ENCODE measurements at regions not wholly inside any gene's neighbourhood (a gene's known extent, or its start where the extent isn't known, plus 50 kb on each side); places are given as distances from the start of the nearest gene placed in this dataset.

DNA sequence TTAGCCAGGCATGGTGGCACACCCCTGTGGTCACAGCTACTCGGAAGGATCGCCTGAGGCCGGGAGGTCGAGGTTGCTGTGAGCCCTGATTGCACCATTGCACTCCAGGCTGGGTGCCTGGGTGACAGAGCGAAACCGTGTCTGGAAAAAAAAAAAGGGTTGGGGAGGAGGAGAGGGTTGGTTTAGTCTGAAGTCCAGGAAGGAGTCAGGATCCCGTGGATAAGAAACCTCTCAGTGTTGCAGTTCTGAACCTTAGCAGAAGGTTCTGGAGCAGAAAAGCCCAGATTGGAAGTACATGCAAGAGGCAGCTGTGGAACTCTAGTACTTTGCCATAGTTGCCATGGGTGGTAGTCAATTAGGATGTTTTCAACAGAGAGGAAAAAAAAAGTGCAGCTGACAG lies 125.2 kb upstream of the CPEB4 start:
- Mint-ChIP-seq H3K9me3 (no peaks in the 10 kb centered on the region), H3K36me3 (no peaks in the 10 kb centered on the region), H3K27ac (no peak overlapping the region), H3K4me3 (no peak overlapping the region), H3K4me1 (no peaks in the 10 kb centered on the region), H3K27me3 (no peaks in the 10 kb centered on the region)
- DNase-seq: no peak
- POLR2A ChIA-PET: no interaction called here
- no peak for ATAC-seq (ENCODE audit: low read depth)

DNA sequence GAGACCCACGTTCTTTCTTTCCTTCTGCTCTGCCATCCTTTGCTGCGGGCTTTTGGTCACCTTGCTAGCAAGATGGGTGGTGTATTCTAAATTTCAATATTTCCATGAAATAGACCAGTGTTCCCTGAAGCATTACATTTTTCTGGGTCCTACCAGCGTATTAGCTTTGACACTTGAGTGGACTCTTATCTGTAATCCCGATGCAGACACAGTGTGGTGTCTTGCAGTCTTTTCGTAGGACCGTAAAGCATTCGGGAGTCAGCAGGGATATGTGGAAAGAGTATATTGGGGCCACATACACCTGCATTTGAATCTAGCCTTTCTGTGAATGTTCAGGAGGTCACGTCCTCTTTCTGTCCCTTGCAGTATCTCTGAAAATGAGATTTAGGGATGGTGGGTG lies 124.7 kb upstream of the CPEB4 start:
- Mint-ChIP-seq H3K4me3 (no peak overlapping the region), H3K36me3 (no peaks in the 10 kb centered on the region), H3K27ac (no peak overlapping the region), H3K4me1 (no peaks in the 10 kb centered on the region), H3K27me3 (no peaks in the 10 kb centered on the region), H3K9me3 (no peaks in the 10 kb centered on the region)
- ATAC-seq (ENCODE audit: low read depth): no peak
- POLR2A ChIA-PET: no interaction called here
- DNase-seq: no peak

DNA sequence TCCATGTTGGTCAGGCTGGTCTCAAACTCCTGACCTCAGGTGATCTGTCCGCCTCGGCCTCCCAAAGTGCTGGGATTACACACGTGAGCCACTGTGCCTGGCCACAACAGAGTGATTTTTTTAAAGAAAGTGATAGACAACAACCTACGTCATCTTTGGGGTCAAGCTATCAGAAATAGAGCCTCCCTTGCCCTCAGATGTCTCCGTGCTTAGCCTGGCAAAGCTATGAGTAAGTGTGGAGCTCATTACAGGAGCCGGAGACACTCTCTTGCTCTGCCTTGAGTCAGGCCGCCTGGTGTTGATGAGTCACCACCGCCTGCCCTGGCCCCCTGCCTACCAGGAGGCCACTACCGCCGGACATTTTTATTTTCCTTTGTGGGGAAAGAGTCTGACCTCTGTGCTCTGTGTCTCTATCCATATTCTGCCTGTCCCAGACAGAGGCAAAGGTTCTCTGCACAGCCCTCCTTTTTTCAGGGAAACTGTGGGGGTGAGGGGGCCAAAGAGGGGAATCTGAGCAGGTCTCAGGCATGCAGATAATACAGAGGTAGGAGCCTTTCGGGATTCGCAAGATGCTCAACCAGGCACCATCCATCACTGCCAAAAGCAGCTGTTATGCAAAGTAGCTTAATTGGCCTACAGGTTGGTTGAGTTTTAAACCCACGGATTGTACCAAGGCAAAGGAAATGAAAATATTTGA lies 123.7 kb upstream of the CPEB4 start:
- H3K4me1 Mint-ChIP-seq: no peaks in the 10 kb centered on the region
- no peaks in the 10 kb centered on the region for H3K36me3 Mint-ChIP-seq

DNA sequence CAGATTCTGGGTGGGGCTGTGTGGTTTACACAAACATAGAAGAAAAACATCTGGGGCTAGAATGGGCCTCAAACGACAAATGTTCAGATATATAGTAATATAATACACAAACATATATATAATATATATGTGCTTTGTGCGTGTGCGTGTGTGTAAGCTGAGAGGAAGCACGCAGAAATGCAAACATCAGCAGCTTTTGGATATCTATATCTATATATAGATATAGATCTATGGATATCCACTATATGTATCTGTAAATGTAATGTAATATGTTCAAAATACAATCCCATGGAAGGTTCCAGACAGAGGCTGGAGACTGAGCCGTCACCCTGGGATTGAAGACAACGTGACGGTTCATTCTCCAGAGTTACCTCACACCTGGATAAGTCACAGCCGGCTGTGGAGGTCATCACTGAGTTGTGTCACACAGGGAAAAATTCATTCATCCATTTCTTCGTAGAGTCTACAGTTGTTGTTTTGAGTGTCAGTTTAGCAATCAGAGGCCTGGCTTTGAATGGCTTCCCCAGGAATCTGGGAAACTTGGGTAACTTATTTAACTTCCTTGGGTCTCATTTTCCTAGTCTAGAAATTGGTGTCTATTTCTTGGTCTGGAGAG lies 123.0 kb upstream of the CPEB4 start:
- ATAC-seq (ENCODE audit: low read depth) (no peak), DNase-seq (no peak)
- POLR2A ChIA-PET: no interaction called here
- peaks cover 1% of the 10 kb centered on the region for H3K27me3 Mint-ChIP-seq
- H3K9me3 Mint-ChIP-seq: no peaks in the 10 kb centered on the region
- H3K27ac Mint-ChIP-seq: no peak overlapping the region
- no peaks in the 10 kb centered on the region for H3K36me3 Mint-ChIP-seq
- H3K4me1 Mint-ChIP-seq: no peaks in the 10 kb centered on the region
- no peak overlapping the region for H3K4me3 Mint-ChIP-seq

More for the DNA sequence above, 123.7 kb upstream of the CPEB4 start:
- Mint-ChIP-seq H3K9me3 (no peaks in the 10 kb centered on the region), H3K27me3 (peaks cover 1% of the 10 kb centered on the region), H3K4me3 (no peak overlapping the region), H3K27ac (no peak overlapping the region)
- ATAC-seq (ENCODE audit: low read depth) (no peak), DNase-seq (no peak)
- POLR2A ChIA-PET: no interaction called here

DNA sequence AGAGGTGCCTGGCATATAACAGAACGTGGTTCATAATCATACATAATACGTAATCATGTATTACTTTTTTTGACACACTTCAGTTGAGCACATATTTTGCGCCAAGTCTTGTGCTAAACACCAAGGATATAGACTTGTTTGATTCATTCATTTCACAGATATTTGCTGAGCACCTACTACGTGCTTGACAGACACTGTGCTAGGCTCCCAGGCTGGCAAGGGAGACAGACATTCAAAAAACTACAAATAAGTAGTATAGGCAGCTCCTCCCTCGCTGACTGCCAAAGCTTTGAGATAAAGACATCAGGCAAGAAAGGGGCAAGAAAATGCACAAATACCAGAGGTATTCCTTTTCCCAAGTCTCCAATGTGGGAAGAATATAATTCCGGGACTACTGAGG lies 122.5 kb upstream of the CPEB4 start:
- Mint-ChIP-seq H3K27me3 (peaks cover 1% of the 10 kb centered on the region), H3K9me3 (no peaks in the 10 kb centered on the region), H3K4me1 (no peaks in the 10 kb centered on the region), H3K27ac (no peak overlapping the region), H3K36me3 (no peaks in the 10 kb centered on the region), H3K4me3 (no peak overlapping the region)
- ATAC-seq (ENCODE audit: low read depth) (no peak), DNase-seq (no peak)
- POLR2A ChIA-PET: no interaction called here

DNA sequence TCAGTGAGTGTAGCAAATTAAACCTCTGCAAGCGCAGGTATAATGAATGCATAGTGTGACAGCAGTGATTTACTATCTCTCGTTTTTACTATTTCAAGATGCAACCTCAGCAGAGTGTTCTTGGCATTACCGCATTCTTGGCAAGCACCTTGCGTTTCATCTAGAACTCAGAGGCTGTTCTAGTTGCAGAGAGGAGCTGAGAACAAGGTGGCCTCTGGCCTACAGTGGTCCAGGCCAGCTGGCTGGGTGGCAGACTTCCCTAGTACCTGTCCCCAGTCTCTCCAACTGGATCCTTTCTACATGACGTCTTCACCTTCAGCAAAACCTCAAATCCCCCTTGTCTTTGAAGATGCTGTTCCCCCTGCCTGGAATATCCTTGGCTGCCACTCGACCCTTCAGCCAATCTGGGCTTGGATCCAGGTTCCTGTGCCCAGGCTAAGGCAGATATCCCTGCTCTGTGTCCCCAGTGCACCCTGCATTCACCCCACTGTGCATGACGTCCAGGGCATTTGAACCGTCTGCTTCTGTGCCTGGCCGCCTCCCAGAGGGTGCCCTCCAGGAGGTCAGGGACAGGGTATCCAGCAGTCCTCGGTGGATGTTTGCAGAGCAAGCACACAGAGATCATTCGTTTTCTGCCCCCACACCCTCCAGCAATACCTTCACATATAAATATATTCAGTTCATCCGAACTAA lies 120.4 kb upstream of the CPEB4 start:
- Mint-ChIP-seq H3K36me3 (no peaks in the 10 kb centered on the region), H3K27me3 (peaks cover 1% of the 10 kb centered on the region), H3K4me1 (no peaks in the 10 kb centered on the region), H3K4me3 (no peak overlapping the region), H3K9me3 (no peaks in the 10 kb centered on the region), H3K27ac (no peak overlapping the region)
- POLR2A ChIA-PET: no interaction called here
- no peak for ATAC-seq (ENCODE audit: low read depth)
- no peak for DNase-seq

DNA sequence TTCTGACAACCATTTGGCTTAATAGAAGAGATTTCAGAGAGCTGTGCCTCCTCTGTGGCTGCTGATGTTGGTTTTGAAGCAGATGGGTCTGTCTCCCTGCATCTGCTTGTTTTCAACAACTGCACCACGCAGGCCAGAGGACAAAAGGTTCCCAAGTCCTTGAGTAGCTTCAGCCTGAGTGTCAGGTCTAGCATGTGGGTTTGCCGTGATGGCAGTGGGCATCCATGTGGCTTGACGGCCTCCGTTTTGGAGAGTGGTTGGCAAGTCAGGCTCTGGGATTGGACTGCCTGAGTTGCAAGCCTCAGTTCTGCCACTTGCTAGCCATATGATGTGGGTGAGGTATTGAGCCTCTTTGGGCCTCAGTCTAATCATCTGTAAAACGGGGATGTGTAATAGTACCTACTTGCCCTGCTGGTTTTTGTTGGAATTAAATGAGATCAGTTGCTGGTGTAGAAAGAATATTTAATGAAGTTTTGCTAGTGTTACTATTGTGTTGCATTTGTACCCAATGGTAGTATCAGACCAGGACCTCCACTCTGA lies 119.8 kb upstream of the CPEB4 start:
- POLR2A ChIA-PET: no interaction called here
- DNase-seq: no peak
- Mint-ChIP-seq H3K4me1 (no peaks in the 10 kb centered on the region), H3K9me3 (no peaks in the 10 kb centered on the region), H3K4me3 (no peak overlapping the region), H3K27ac (no peak overlapping the region), H3K27me3 (peaks cover 1% of the 10 kb centered on the region), H3K36me3 (no peaks in the 10 kb centered on the region)
- ATAC-seq (ENCODE audit: low read depth): no peak

DNA sequence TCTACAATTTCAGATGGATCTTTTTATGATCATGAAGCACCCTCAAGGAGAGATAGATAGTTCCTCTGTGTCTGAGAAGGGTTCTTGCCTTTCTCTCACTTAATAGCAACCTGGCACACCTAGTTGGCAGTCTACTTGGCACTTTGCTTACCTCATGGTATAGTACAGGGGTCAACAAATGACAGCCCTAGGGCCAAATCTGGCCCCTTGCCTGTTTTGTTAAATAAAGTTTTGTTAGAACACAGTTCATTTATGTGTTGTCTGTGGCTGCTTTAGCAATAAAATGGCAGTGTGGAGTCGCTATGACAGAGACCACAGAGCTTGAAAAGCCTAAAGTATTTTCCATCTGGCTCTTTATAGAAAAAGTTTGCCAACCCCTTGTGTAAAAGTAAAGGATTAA lies 119.3 kb upstream of the CPEB4 start:
- H3K9me3 Mint-ChIP-seq: no peaks in the 10 kb centered on the region

DNA sequence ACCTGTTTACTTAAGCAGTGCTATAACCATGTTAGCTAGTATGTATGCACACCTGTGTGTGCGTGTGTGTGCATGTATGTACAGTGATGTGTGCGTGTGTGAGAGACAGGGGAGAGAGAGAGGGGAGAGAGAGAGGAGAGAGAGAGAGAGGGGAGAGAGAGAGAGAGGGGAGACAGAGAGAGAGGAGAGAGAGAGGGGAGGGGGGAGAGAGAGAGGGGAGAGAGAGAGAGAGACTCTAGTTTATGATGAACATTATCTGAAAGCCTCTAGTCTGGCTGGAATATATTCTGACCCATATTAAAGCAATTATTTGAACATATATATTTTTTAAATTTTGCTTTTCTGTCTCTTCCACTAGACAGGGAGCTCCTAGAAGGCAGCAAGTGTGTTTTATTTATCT lies 117.5 kb upstream of the CPEB4 start:
- no peak for ATAC-seq (ENCODE audit: low read depth)
- DNase-seq: no peak
- POLR2A ChIA-PET: no interaction called here
- Mint-ChIP-seq H3K4me1 (no peaks in the 10 kb centered on the region), H3K4me3 (no peak overlapping the region), H3K27me3 (peaks cover 1% of the 10 kb centered on the region), H3K9me3 (no peaks in the 10 kb centered on the region), H3K36me3 (no peaks in the 10 kb centered on the region), H3K27ac (no peak overlapping the region)

More for the DNA sequence above, 119.3 kb upstream of the CPEB4 start:
- Mint-ChIP-seq H3K4me3 (no peak overlapping the region), H3K36me3 (no peaks in the 10 kb centered on the region), H3K4me1 (no peaks in the 10 kb centered on the region), H3K27me3 (peaks cover 1% of the 10 kb centered on the region), H3K27ac (no peak overlapping the region)
- DNase-seq (no peak), ATAC-seq (ENCODE audit: low read depth) (no peak)
- POLR2A ChIA-PET: no interaction called here

DNA sequence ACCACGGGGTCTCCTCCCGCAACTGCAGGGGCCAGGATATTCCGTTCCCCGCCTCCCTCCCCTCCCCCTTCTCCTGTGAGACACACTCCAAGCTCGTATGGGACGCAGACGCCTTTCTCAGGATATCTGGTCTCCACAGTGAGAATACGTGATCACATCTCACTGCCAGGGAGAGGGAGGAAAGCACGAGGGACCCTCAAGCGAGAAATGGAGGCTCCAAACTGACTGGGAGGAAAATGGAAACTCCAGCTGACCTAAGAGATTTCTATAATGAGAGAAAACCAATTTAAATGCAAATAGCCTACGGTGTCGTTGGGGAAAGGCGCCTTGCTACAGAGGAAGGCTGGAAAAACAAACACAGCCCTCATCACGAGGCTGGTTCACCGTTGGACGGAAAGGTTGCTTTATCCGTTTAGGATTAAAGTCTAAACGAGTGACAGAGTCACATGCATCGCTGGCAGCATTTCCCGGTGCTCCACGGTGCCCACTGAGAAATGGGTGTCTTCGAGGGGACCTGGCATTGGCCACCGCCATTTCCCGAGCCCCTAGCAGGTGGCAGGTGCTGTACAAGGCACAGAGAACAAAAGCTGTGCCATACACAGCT lies 116.9 kb upstream of the CPEB4 start:
- no peak for DNase-seq
- Mint-ChIP-seq H3K27ac (no peak overlapping the region), H3K27me3 (peaks cover 1% of the 10 kb centered on the region), H3K4me1 (no peaks in the 10 kb centered on the region), H3K4me3 (no peak overlapping the region), H3K9me3 (no peaks in the 10 kb centered on the region), H3K36me3 (no peaks in the 10 kb centered on the region)
- ATAC-seq (ENCODE audit: low read depth): no peak
- POLR2A ChIA-PET: no interaction called here

DNA sequence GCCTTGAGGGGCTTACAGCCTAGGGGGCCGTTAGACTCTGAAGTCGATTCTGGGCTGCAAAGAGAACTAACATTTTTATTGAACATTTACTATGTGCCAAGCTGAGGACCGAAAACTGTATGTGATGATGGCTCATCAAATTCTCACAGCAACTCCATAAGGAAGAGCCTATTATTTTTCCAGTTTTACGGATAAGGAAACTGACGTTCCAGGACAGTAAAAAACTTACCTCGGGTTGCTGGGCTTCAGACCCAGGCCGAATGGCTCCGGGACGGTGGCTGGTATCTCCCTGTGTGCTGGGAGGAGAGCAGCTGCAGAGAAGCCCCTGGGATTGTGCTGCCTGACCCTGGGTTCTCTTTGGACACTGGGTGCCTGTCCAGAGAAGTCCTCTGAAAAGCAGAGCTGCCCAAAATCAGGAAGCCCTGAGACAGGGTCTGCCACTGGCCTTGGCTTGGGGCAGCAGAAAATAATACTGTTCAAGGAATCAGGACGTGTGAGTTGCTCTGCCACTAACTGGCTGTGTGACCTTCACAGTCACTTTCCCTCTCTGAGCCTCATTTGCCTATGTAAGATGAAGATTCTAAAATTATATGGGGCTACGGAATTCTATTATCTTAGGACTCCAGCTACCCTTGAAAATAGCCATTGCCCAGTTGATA lies 116.3 kb upstream of the CPEB4 start:
- H3K27ac Mint-ChIP-seq: no peak overlapping the region
- POLR2A ChIA-PET: no interaction called here
- ATAC-seq (ENCODE audit: low read depth): no peak
- no peaks in the 10 kb centered on the region for H3K9me3 Mint-ChIP-seq
- H3K4me1 Mint-ChIP-seq: no peaks in the 10 kb centered on the region
- no peaks in the 10 kb centered on the region for H3K36me3 Mint-ChIP-seq
- H3K27me3 Mint-ChIP-seq: peaks cover 1% of the 10 kb centered on the region
- H3K4me3 Mint-ChIP-seq: no peak overlapping the region
- no peak for DNase-seq

DNA sequence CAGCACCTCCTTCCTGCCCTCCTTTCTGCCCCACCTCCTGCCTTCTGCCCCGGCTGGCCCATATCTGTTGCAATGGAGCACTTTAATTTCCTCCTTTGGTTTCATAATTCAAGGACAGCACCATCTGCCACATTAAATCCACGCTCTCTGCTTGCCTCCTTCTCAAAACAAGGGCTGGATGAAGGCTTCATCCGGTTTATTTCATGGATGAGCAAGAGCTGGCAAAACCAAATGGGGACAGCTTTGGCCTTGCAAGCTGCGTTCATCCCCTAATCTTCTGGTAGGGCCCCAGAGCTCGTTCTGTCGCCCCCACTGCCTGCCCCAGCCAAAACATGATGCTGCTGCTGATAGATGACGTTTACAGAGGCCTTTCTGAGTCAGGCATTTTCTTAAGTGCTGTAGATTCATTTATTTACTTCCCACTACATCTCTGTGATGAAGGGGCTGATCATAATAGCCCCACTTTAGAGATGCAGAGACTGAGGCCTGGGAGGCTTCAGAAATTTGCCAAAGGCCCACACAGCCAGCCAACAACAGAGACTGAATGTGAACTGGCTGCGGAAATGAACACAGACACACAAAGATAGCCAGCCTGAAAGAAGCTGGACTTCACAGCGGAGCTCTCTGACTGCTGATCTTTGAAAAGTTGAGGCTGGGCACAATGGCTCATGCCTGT lies 115.6 kb upstream of the CPEB4 start:
- DNase-seq (no peak), ATAC-seq (ENCODE audit: low read depth) (no peak)
- H3K27me3 Mint-ChIP-seq: peaks cover 1% of the 10 kb centered on the region
- no peaks in the 10 kb centered on the region for H3K36me3 Mint-ChIP-seq
- POLR2A ChIA-PET: no interaction called here
- H3K4me3 Mint-ChIP-seq: no peak overlapping the region
- H3K27ac Mint-ChIP-seq: no peak overlapping the region
- H3K4me1 Mint-ChIP-seq: no peaks in the 10 kb centered on the region
- H3K9me3 Mint-ChIP-seq: no peaks in the 10 kb centered on the region

DNA sequence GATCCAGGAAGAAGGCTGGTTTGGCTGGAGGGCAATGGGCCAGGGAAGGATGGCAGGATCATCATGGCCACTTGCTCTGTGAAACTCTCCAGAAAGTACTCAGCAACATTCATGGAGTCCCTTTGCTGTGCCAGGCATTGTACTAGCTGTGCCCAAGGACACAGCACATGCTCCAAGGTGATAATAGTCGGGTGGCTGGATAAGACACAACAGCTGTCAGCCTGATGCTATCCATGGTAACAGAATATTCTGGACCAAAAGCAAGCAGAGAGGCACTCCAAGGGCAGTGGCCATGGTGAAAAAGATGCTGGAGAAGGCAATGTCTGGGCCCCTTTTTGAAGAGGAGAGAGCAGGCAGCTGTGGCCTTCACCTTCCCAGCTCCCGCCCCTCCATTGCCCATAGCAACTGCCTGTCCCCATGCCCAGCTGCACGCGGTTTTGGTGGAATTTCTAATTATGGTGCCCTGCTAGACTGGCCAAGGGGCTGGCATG lies 113.8 kb upstream of the CPEB4 start:
- no peak for DNase-seq
- POLR2A ChIA-PET: no interaction called here
- H3K36me3 Mint-ChIP-seq: no peaks in the 10 kb centered on the region
- no peak overlapping the region for H3K4me3 Mint-ChIP-seq
- no peak for ATAC-seq (ENCODE audit: low read depth)
- no peaks in the 10 kb centered on the region for H3K9me3 Mint-ChIP-seq
- H3K27ac Mint-ChIP-seq: no peak overlapping the region
- peaks cover 4% of the 10 kb centered on the region for H3K4me1 Mint-ChIP-seq
- H3K27me3 Mint-ChIP-seq: peaks cover under 1% of the 10 kb centered on the region
